OCI-LY1 (cell line): ENCODE measurements at regions not wholly inside any gene's neighbourhood (a gene's known extent, or its start where the extent isn't known, plus 50 kb on each side); places are given as distances from the start of the nearest gene placed in this dataset.
"Not testable (repeated sequence)": the region's sequence is repeated elsewhere in the genome, so short reads cannot be mapped to it uniquely, and the experiment has no call there.

Experiments
- H2AFZ ChIP-seq: fragments of 200-600 bp; sonication (generic), shearing (Covaris generic); 2 replicates; pipeline ENCODE4 v1.6.0; 2014; ENCODE audit warnings: antibody characterized with exemption, mild to moderate bottlenecking, low read length
- H3F3A ChIP-seq: fragments of 200-600 bp; sonication (generic), shearing (Covaris generic); 2 replicates; pipeline ENCODE4 v1.6.0; 2014; ENCODE audit warnings: mild to moderate bottlenecking, antibody characterized with exemption, low read length, moderate library complexity; ENCODE audit not compliant: insufficient read depth
- H3K27ac ChIP-seq: fragments of 200-600 bp; sonication (generic); 2 replicates; pipeline ENCODE4 v1.5.1; 2014; ENCODE audit warnings: low read length, mixed run types, mild to moderate bottlenecking, low read depth; ENCODE audit not compliant: poor library complexity, severe bottlenecking
- H3K27me3 ChIP-seq: fragments of 200-600 bp; sonication (generic); 2 replicates; pipeline ENCODE4 v1.6.0; 2014; ENCODE audit warnings: antibody characterized with exemption, mild to moderate bottlenecking, low read length, moderate library complexity; ENCODE audit not compliant: insufficient read depth
- H3K36me3 ChIP-seq: fragments of 200-600 bp; sonication (generic); 2 replicates; pipeline ENCODE4 v1.6.1; 2014; ENCODE audit warnings: mild to moderate bottlenecking, antibody characterized with exemption, low read length, moderate library complexity, mixed read lengths; ENCODE audit not compliant: insufficient read depth
- H3K4me1 ChIP-seq: fragments of 200-600 bp; sonication (generic); 2 replicates; pipeline ENCODE4 v1.5.1; 2014; ENCODE audit warnings: mild to moderate bottlenecking, low read length, moderate library complexity; ENCODE audit not compliant: insufficient read depth, severe bottlenecking
- H3K4me2 ChIP-seq: fragments of 200-600 bp; sonication (generic), shearing (Covaris generic); 2 replicates; pipeline ENCODE4 v1.6.1; 2014; ENCODE audit warnings: low read length
- H3K4me3 ChIP-seq: fragments of 200-600 bp; sonication (generic); 2 replicates; pipeline ENCODE4 v1.5.1; 2014; ENCODE audit warnings: low read length, low read depth, mild to moderate bottlenecking, mixed read lengths; ENCODE audit not compliant: poor library complexity, severe bottlenecking
- H3K79me2 ChIP-seq: fragments of 200-600 bp; shearing (Covaris generic); 2 replicates; pipeline ENCODE4 v1.6.1; 2016; ENCODE audit warnings: mixed run types, low read length, mixed read lengths; ENCODE audit not compliant: insufficient read depth
- H3K9ac ChIP-seq: fragments of 200-600 bp; sonication (generic), shearing (Covaris generic); 2 replicates; pipeline ENCODE4 v1.6.1; 2014; ENCODE audit warnings: mild to moderate bottlenecking, low read length, mixed read lengths
- H3K9me2 ChIP-seq: fragments of 200-600 bp; sonication (generic), shearing (Covaris generic); 2 replicates; pipeline ENCODE4 v1.6.1; 2014; ENCODE audit warnings: low read depth, mild to moderate bottlenecking, low read length, mixed read lengths
- H3K9me3 ChIP-seq: fragments of 200-600 bp; shearing (Covaris generic); 2 replicates; pipeline ENCODE4 v1.6.1; 2014; ENCODE audit warnings: low read length, mixed read lengths
- H4K20me1 ChIP-seq: fragments of 200-600 bp; sonication (generic), shearing (Covaris generic); 2 replicates; pipeline ENCODE4 v1.6.0; 2016; ENCODE audit warnings: mild to moderate bottlenecking, low read length; ENCODE audit not compliant: insufficient read depth
- EZH2 ChIP-seq: fragments of 200-600 bp; sonication (generic), shearing (Covaris generic); IDR thresholded peaks from 2 replicates; pipeline ENCODE4 v1.8.0; 2017; ENCODE audit warnings: borderline replicate concordance, mixed run types, mild to moderate bottlenecking, antibody characterized with exemption, low read length, moderate library complexity, mixed read lengths
- TF ChIP-seq, protein P1 (sequence below): fragments of 200-600 bp; sonication (generic), shearing (Covaris generic); IDR thresholded peaks from 2 replicates; pipeline ENCODE4 v1.5.1; 2017; ENCODE audit warnings: mild to moderate bottlenecking, antibody characterized with exemption, low read length, moderate library complexity, mixed read lengths

GRCh38 chr2:428591-428990 is 140.7 kb upstream of the ALKAL2 start:
- H3K27me3 ChIP-seq = no peaks in the 10 kb centered on the region
- TF ChIP-seq EZH2 = no peak
- TF ChIP-seq, protein P1, sequence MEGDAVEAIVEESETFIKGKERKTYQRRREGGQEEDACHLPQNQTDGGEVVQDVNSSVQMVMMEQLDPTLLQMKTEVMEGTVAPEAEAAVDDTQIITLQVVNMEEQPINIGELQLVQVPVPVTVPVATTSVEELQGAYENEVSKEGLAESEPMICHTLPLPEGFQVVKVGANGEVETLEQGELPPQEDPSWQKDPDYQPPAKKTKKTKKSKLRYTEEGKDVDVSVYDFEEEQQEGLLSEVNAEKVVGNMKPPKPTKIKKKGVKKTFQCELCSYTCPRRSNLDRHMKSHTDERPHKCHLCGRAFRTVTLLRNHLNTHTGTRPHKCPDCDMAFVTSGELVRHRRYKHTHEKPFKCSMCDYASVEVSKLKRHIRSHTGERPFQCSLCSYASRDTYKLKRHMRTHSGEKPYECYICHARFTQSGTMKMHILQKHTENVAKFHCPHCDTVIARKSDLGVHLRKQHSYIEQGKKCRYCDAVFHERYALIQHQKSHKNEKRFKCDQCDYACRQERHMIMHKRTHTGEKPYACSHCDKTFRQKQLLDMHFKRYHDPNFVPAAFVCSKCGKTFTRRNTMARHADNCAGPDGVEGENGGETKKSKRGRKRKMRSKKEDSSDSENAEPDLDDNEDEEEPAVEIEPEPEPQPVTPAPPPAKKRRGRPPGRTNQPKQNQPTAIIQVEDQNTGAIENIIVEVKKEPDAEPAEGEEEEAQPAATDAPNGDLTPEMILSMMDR = no peak
- H3K4me1 ChIP-seq = peaks cover 32% of the 10 kb centered on the region

DNA sequence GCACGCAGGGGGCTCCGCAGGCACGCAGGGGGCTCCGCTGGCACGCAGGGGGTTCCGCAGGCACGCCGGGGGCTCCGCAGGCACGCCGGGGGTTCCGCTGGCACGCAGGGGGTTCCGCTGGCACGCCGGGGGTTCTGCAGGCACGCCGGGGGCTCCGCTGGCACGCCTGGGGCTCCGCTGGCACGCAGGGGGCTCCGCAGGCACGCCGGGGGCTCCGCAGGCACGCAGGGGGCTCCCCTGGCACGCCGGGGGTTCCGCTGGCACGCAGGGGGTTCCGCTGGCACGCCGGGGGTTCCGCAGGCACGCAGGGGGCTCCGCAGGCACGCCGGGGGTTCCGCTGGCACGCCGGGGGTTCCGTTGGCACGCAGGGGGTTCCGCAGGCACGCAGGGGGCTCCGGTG is 138.8 kb upstream of the ALKAL2 start:
- not testable (repeated sequence) for H2AFZ ChIP-seq, H3K9ac ChIP-seq, H3F3A ChIP-seq, H3K4me3 ChIP-seq, H3K4me2 ChIP-seq, H3K9me2 ChIP-seq, H3K27me3 ChIP-seq, H3K79me2 ChIP-seq, H3K27ac ChIP-seq, H4K20me1 ChIP-seq, H3K36me3 ChIP-seq, H3K9me3 ChIP-seq
- H3K4me1 ChIP-seq = peaks cover 29% of the 10 kb centered on the region

More at GRCh38 chr2:428591-428990, 140.7 kb upstream of the ALKAL2 start:
- Histone ChIP-seq H3K9me2 (no peaks in the 10 kb centered on the region), H2AFZ (no peak overlapping the region), H4K20me1 (no peaks in the 10 kb centered on the region), H3K4me2 (no peak overlapping the region), H3K27ac (peak overlapping the region; percentile 88), H3K4me3 (no peak overlapping the region), H3F3A (no peaks in the 10 kb centered on the region), H3K9ac (no peak overlapping the region), H3K79me2 (no peaks in the 10 kb centered on the region), H3K36me3 (no peaks in the 10 kb centered on the region), H3K9me3 (no peaks in the 10 kb centered on the region)

- no peak overlapping the region for H3K9ac ChIP-seq
- H3F3A ChIP-seq = no peaks in the 10 kb centered on the region
- H3K4me3 ChIP-seq = no peak overlapping the region
- H3K4me2 ChIP-seq = no peak overlapping the region
- TF ChIP-seq, protein P1 = no peak
- no peak for TF ChIP-seq EZH2
- H3K79me2 ChIP-seq = no peaks in the 10 kb centered on the region
- H4K20me1 ChIP-seq = no peaks in the 10 kb centered on the region
- H3K27ac ChIP-seq = no peak overlapping the region
- no peaks in the 10 kb centered on the region for H3K9me3 ChIP-seq
- H3K36me3 ChIP-seq = no peaks in the 10 kb centered on the region
- H3K4me1 ChIP-seq = peaks cover 22% of the 10 kb centered on the region
- no peaks in the 10 kb centered on the region for H3K9me2 ChIP-seq
- no peak overlapping the region for H2AFZ ChIP-seq
- H3K27me3 ChIP-seq = no peaks in the 10 kb centered on the region
These were observed 138.1 kb upstream of the ALKAL2 start for GRCh38 chr2:425947-426346.

- H3K79me2 ChIP-seq = no peaks in the 10 kb centered on the region
- no peak overlapping the region for H3K9ac ChIP-seq
- H3K9me3 ChIP-seq = no peaks in the 10 kb centered on the region
- no peaks in the 10 kb centered on the region for H4K20me1 ChIP-seq
- H3K27me3 ChIP-seq = no peaks in the 10 kb centered on the region
- no peak overlapping the region for H2AFZ ChIP-seq
- no peak overlapping the region for H3K27ac ChIP-seq
- H3K4me2 ChIP-seq = no peak overlapping the region
- H3F3A ChIP-seq = no peaks in the 10 kb centered on the region
- H3K9me2 ChIP-seq = no peaks in the 10 kb centered on the region
- no peak overlapping the region for H3K4me3 ChIP-seq
- no peaks in the 10 kb centered on the region for H3K36me3 ChIP-seq
- peaks cover 15% of the 10 kb centered on the region for H3K4me1 ChIP-seq
- no peak for TF ChIP-seq EZH2
- TF ChIP-seq, protein P1 = no peak
These were observed 137.4 kb upstream of the ALKAL2 start for GRCh38 chr2:425243-425642.
